ENCODE measurements at regions not wholly inside any gene's neighbourhood (a gene's known extent, or its start where the extent isn't known, plus 50 kb on each side); places are given as distances from the start of the nearest gene placed in this dataset.

GRCh38 chr5:91850031-91850430, 466.9 kb upstream of the ARRDC3 start:
- no peaks in the 10 kb centered on the region for H3K4me1 ChIP-seq (ENCODE audit: control insufficient read depth in 2 of 2, insufficient read depth in 2 of 2, low read length in 2 of 2)
- H3K4me3 ChIP-seq (ENCODE audit: low read length in 2 of 2) = no peak overlapping the region
- no peaks in the 10 kb centered on the region for H3K27me3 ChIP-seq (ENCODE audit: control insufficient read depth in 2 of 2, insufficient read depth in 2 of 2, low read length in 2 of 2)
- H3K36me3 ChIP-seq (ENCODE audit: control insufficient read depth in 2 of 2, insufficient read depth in 2 of 2, low read length in 2 of 2) = no peaks in the 10 kb centered on the region
- H3K9me3 ChIP-seq (ENCODE audit: control insufficient read depth in 2 of 2, low read length in 2 of 2) = no peaks in the 10 kb centered on the region
- H3K27ac ChIP-seq (ENCODE audit: low read depth in 2 of 2, low read length in 2 of 2) = no peak overlapping the region
- no peak overlapping the region for H3K9ac ChIP-seq (ENCODE audit: low read depth in 1 of 2, low read length in 2 of 2)

DNA sequence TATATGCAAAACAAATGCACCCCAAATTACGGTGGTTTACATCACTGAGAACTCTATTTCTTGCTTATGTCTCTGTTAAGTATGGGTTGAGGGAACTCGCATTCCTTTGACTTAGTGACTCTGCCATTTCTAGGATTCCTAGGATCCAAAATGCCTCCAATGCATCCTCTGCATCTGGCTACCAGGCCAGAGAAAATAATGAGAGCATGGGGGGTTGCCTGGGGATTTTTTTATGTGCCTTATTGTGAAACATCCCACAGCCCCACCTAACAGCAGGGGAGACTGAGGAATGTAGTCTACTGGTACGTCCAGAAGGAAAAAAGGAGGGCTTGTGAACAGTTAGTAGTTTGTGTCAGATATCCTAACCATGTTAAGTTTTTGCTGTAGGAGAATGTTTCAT, 466.0 kb upstream of the ARRDC3 start:
- Histone ChIP-seq H3K27me3 (ENCODE audit: control insufficient read depth in 2 of 2, insufficient read depth in 2 of 2, low read length in 2 of 2) (no peaks in the 10 kb centered on the region), H3K4me1 (ENCODE audit: control insufficient read depth in 2 of 2, insufficient read depth in 2 of 2, low read length in 2 of 2) (no peaks in the 10 kb centered on the region), H3K4me3 (ENCODE audit: low read length in 2 of 2) (no peak overlapping the region), H3K27ac (ENCODE audit: low read depth in 2 of 2, low read length in 2 of 2) (no peak overlapping the region), H3K36me3 (ENCODE audit: control insufficient read depth in 2 of 2, insufficient read depth in 2 of 2, low read length in 2 of 2) (no peaks in the 10 kb centered on the region), H3K9ac (ENCODE audit: low read depth in 1 of 2, low read length in 2 of 2) (no peak overlapping the region), H3K9me3 (ENCODE audit: control insufficient read depth in 2 of 2, low read length in 2 of 2) (no peaks in the 10 kb centered on the region)

DNA sequence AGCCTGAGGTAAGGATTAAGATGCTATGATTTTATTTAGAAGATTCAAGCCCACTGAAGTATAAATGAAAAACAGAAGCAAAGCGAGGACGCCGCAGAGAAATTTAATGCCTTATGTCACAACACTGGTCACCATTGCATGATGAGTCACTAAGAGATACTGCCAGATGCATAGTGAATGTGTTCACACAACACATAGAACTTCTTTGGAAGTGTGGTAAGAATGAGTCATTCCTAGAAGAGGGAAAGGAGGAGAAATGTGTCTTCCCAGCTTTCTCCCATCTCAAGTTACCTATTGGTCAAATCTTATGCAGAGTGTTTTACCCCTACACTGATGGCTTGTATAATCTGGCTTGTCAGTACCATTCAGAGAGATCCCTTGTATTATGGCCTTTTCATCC, 465.3 kb upstream of the ARRDC3 start:
- H3K4me1 ChIP-seq (ENCODE audit: control insufficient read depth in 2 of 2, insufficient read depth in 2 of 2, low read length in 2 of 2) = no peaks in the 10 kb centered on the region
- H3K9me3 ChIP-seq (ENCODE audit: control insufficient read depth in 2 of 2, low read length in 2 of 2) = no peaks in the 10 kb centered on the region
- H3K27me3 ChIP-seq (ENCODE audit: control insufficient read depth in 2 of 2, insufficient read depth in 2 of 2, low read length in 2 of 2) = no peaks in the 10 kb centered on the region
- no peak overlapping the region for H3K27ac ChIP-seq (ENCODE audit: low read depth in 2 of 2, low read length in 2 of 2)
- H3K9ac ChIP-seq (ENCODE audit: low read depth in 1 of 2, low read length in 2 of 2) = no peak overlapping the region
- no peaks in the 10 kb centered on the region for H3K36me3 ChIP-seq (ENCODE audit: control insufficient read depth in 2 of 2, insufficient read depth in 2 of 2, low read length in 2 of 2)
- H3K4me3 ChIP-seq (ENCODE audit: low read length in 2 of 2) = no peak overlapping the region

DNA sequence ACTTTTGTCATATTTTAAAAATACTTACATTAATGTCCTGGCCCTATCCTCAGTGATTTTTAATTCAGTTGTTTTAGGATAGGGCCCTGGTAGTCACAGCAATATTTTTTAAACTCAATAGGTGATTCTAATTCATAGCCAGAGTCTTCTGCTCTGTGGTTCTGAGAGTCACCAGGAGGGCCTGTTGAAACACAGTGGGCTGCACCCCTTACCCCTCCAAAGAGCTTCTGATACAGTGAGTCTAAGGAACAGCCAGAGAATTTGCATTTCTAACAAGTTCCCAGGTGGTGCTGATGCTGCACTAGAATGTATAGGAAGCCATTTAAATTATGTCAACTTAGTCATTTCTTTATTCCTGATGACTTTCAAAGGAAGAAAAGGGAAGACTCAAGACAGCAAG, 458.3 kb upstream of the ARRDC3 start:
- no peaks in the 10 kb centered on the region for H3K36me3 ChIP-seq (ENCODE audit: control insufficient read depth in 2 of 2, insufficient read depth in 2 of 2, low read length in 2 of 2)
- no peaks in the 10 kb centered on the region for H3K4me1 ChIP-seq (ENCODE audit: control insufficient read depth in 2 of 2, insufficient read depth in 2 of 2, low read length in 2 of 2)
- no peak overlapping the region for H3K9ac ChIP-seq (ENCODE audit: low read depth in 1 of 2, low read length in 2 of 2)
- no peaks in the 10 kb centered on the region for H3K27me3 ChIP-seq (ENCODE audit: control insufficient read depth in 2 of 2, insufficient read depth in 2 of 2, low read length in 2 of 2)
- no peak overlapping the region for H3K27ac ChIP-seq (ENCODE audit: low read depth in 2 of 2, low read length in 2 of 2)
- H3K4me3 ChIP-seq (ENCODE audit: low read length in 2 of 2) = no peak overlapping the region
- H3K9me3 ChIP-seq (ENCODE audit: control insufficient read depth in 2 of 2, low read length in 2 of 2) = no peaks in the 10 kb centered on the region

DNA sequence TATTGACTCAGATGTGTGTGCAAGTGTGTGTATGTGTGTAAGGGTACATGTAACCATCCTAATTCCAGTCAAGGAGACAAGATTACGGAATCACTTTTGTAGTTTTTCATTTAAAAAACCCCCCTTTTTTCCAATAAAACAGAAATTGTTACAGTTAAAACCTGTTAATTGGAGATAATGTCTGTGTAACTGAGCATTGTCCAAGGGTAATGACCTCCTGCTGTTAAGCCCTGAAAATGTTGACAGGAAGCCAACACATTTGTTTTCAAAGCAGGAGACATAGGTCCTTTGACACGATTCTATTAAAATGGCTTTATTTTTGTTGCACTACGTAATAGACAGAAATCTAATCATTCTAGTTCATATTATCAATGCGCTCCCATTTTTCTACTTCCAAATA, 457.3 kb upstream of the ARRDC3 start:
- no peaks in the 10 kb centered on the region for H3K9me3 ChIP-seq (ENCODE audit: control insufficient read depth in 2 of 2, low read length in 2 of 2)
- H3K27ac ChIP-seq (ENCODE audit: low read depth in 2 of 2, low read length in 2 of 2) = no peak overlapping the region
- H3K36me3 ChIP-seq (ENCODE audit: control insufficient read depth in 2 of 2, insufficient read depth in 2 of 2, low read length in 2 of 2) = no peaks in the 10 kb centered on the region
- H3K4me1 ChIP-seq (ENCODE audit: control insufficient read depth in 2 of 2, insufficient read depth in 2 of 2, low read length in 2 of 2) = no peaks in the 10 kb centered on the region
- H3K9ac ChIP-seq (ENCODE audit: low read depth in 1 of 2, low read length in 2 of 2) = no peak overlapping the region
- no peaks in the 10 kb centered on the region for H3K27me3 ChIP-seq (ENCODE audit: control insufficient read depth in 2 of 2, insufficient read depth in 2 of 2, low read length in 2 of 2)
- no peak overlapping the region for H3K4me3 ChIP-seq (ENCODE audit: low read length in 2 of 2)

- H3K27me3 ChIP-seq (ENCODE audit: control insufficient read depth in 2 of 2, insufficient read depth in 2 of 2, low read length in 2 of 2) = no peaks in the 10 kb centered on the region
- no peaks in the 10 kb centered on the region for H3K9me3 ChIP-seq (ENCODE audit: control insufficient read depth in 2 of 2, low read length in 2 of 2)
- H3K4me3 ChIP-seq (ENCODE audit: low read length in 2 of 2) = no peak overlapping the region
- H3K4me1 ChIP-seq (ENCODE audit: control insufficient read depth in 2 of 2, insufficient read depth in 2 of 2, low read length in 2 of 2) = no peaks in the 10 kb centered on the region
- H3K27ac ChIP-seq (ENCODE audit: low read depth in 2 of 2, low read length in 2 of 2) = no peak overlapping the region
- H3K36me3 ChIP-seq (ENCODE audit: control insufficient read depth in 2 of 2, insufficient read depth in 2 of 2, low read length in 2 of 2) = no peaks in the 10 kb centered on the region
- no peak overlapping the region for H3K9ac ChIP-seq (ENCODE audit: low read depth in 1 of 2, low read length in 2 of 2)
These were observed 456.6 kb upstream of the ARRDC3 start for GRCh38 chr5:91839721-91840120.

GRCh38 chr5:91839233-91839632, 456.1 kb upstream of the ARRDC3 start:
- H3K9ac ChIP-seq (ENCODE audit: low read depth in 1 of 2, low read length in 2 of 2) = no peak overlapping the region
- no peaks in the 10 kb centered on the region for H3K27me3 ChIP-seq (ENCODE audit: control insufficient read depth in 2 of 2, insufficient read depth in 2 of 2, low read length in 2 of 2)
- no peaks in the 10 kb centered on the region for H3K9me3 ChIP-seq (ENCODE audit: control insufficient read depth in 2 of 2, low read length in 2 of 2)
- H3K27ac ChIP-seq (ENCODE audit: low read depth in 2 of 2, low read length in 2 of 2) = no peak overlapping the region
- no peaks in the 10 kb centered on the region for H3K4me1 ChIP-seq (ENCODE audit: control insufficient read depth in 2 of 2, insufficient read depth in 2 of 2, low read length in 2 of 2)
- H3K4me3 ChIP-seq (ENCODE audit: low read length in 2 of 2) = no peak overlapping the region
- no peaks in the 10 kb centered on the region for H3K36me3 ChIP-seq (ENCODE audit: control insufficient read depth in 2 of 2, insufficient read depth in 2 of 2, low read length in 2 of 2)

- no peaks in the 10 kb centered on the region for H3K36me3 ChIP-seq (ENCODE audit: control insufficient read depth in 2 of 2, insufficient read depth in 2 of 2, low read length in 2 of 2)
- H3K4me1 ChIP-seq (ENCODE audit: control insufficient read depth in 2 of 2, insufficient read depth in 2 of 2, low read length in 2 of 2) = no peaks in the 10 kb centered on the region
- no peak overlapping the region for H3K4me3 ChIP-seq (ENCODE audit: low read length in 2 of 2)
- no peak overlapping the region for H3K9ac ChIP-seq (ENCODE audit: low read depth in 1 of 2, low read length in 2 of 2)
- no peak overlapping the region for H3K27ac ChIP-seq (ENCODE audit: low read depth in 2 of 2, low read length in 2 of 2)
- no peaks in the 10 kb centered on the region for H3K27me3 ChIP-seq (ENCODE audit: control insufficient read depth in 2 of 2, insufficient read depth in 2 of 2, low read length in 2 of 2)
- H3K9me3 ChIP-seq (ENCODE audit: control insufficient read depth in 2 of 2, low read length in 2 of 2) = no peaks in the 10 kb centered on the region
These were observed 447.3 kb upstream of the ARRDC3 start for GRCh38 chr5:91830361-91830953.

DNA sequence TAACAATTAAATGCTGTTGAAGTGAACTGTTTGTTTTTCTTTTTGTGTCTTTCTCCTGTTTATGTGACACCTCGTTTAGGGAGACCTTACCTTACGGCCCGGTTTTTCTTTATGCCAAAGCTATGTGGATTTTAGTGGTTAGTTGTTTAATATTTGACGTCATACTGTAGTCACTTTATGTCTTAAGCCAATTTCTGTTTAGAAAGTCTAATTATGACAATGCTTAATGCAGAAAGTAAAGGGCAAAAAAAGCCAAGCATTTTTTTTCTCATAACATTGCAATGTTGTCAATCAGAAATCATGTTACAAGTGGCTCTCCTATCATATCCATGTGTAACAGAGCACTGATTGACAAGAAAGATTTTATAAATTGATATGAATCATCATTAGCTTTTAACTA, 442.5 kb upstream of the ARRDC3 start:
- no peak overlapping the region for H3K4me3 ChIP-seq (ENCODE audit: low read length in 2 of 2)
- H3K9me3 ChIP-seq (ENCODE audit: control insufficient read depth in 2 of 2, low read length in 2 of 2) = no peaks in the 10 kb centered on the region
- no peak overlapping the region for H3K9ac ChIP-seq (ENCODE audit: low read depth in 1 of 2, low read length in 2 of 2)
- H3K36me3 ChIP-seq (ENCODE audit: control insufficient read depth in 2 of 2, insufficient read depth in 2 of 2, low read length in 2 of 2) = no peaks in the 10 kb centered on the region
- no peaks in the 10 kb centered on the region for H3K4me1 ChIP-seq (ENCODE audit: control insufficient read depth in 2 of 2, insufficient read depth in 2 of 2, low read length in 2 of 2)
- H3K27me3 ChIP-seq (ENCODE audit: control insufficient read depth in 2 of 2, insufficient read depth in 2 of 2, low read length in 2 of 2) = no peaks in the 10 kb centered on the region
- no peak overlapping the region for H3K27ac ChIP-seq (ENCODE audit: low read depth in 2 of 2, low read length in 2 of 2)

DNA sequence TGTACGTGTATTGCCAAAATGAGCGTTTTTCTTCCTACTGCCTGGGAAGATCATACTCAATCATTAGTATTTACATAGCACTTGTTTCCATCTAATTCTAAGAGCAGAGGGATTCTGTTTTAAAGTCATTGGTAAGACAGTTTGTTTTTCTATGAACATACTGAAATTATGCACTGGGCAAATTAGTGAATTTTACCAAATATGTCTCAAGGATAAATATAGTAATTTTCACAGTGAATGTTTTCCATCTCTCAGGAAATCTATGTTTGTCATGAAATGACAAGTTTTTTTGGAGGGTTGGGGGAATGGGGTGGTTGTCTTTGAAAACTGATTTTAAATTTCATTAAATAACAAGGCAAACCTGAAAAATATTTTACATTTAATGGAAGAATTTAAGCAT, 441.3 kb upstream of the ARRDC3 start:
- H3K9ac ChIP-seq (ENCODE audit: low read depth in 1 of 2, low read length in 2 of 2) = no peak overlapping the region
- no peaks in the 10 kb centered on the region for H3K9me3 ChIP-seq (ENCODE audit: control insufficient read depth in 2 of 2, low read length in 2 of 2)
- H3K27me3 ChIP-seq (ENCODE audit: control insufficient read depth in 2 of 2, insufficient read depth in 2 of 2, low read length in 2 of 2) = no peaks in the 10 kb centered on the region
- H3K36me3 ChIP-seq (ENCODE audit: control insufficient read depth in 2 of 2, insufficient read depth in 2 of 2, low read length in 2 of 2) = no peaks in the 10 kb centered on the region
- H3K4me3 ChIP-seq (ENCODE audit: low read length in 2 of 2) = no peak overlapping the region
- H3K27ac ChIP-seq (ENCODE audit: low read depth in 2 of 2, low read length in 2 of 2) = no peak overlapping the region
- no peaks in the 10 kb centered on the region for H3K4me1 ChIP-seq (ENCODE audit: control insufficient read depth in 2 of 2, insufficient read depth in 2 of 2, low read length in 2 of 2)

DNA sequence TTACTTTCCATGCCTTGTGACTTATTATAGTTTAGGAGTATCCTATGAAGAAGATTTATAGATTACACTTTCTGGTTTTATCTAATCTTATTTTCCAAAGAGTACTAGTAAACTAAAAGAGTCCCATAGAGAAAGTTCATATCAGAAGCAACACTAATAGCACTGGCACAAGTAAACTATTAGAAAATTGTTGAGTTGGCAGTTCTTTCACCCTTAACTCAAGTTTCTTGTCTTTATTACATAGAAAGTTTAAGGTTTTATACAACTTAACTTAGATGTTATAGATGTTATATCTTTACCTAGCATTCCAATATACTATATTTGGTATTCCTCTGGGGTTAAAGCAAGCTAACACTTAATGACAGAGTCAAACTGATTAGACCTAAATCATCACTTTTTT, 437.8 kb upstream of the ARRDC3 start:
- no peaks in the 10 kb centered on the region for H3K4me1 ChIP-seq (ENCODE audit: control insufficient read depth in 2 of 2, insufficient read depth in 2 of 2, low read length in 2 of 2)
- H3K9ac ChIP-seq (ENCODE audit: low read depth in 1 of 2, low read length in 2 of 2) = no peak overlapping the region
- H3K27me3 ChIP-seq (ENCODE audit: control insufficient read depth in 2 of 2, insufficient read depth in 2 of 2, low read length in 2 of 2) = no peaks in the 10 kb centered on the region
- no peaks in the 10 kb centered on the region for H3K36me3 ChIP-seq (ENCODE audit: control insufficient read depth in 2 of 2, insufficient read depth in 2 of 2, low read length in 2 of 2)
- H3K27ac ChIP-seq (ENCODE audit: low read depth in 2 of 2, low read length in 2 of 2) = no peak overlapping the region
- H3K4me3 ChIP-seq (ENCODE audit: low read length in 2 of 2) = no peak overlapping the region
- H3K9me3 ChIP-seq (ENCODE audit: control insufficient read depth in 2 of 2, low read length in 2 of 2) = no peaks in the 10 kb centered on the region

All from mucosa of rectum (tissue), 2 donors.